IMR-90 (cell line): ENCODE measurements at regions not wholly inside any gene's neighbourhood (a gene's known extent, or its start where the extent isn't known, plus 50 kb on each side); places are given as distances from the start of the nearest gene placed in this dataset.
"Not testable (repeated sequence)": the region's sequence is repeated elsewhere in the genome, so short reads cannot be mapped to it uniquely, and the experiment has no call there.

Source experiments
- ATAC-seq: fragments of 200-7000 bp; cut with Tn5 transposase; 2 replicates; pipeline ENCODE4 v1.9.1; 2020; ENCODE audit warnings: low read depth, mild to moderate bottlenecking, moderate library complexity
- BruUV-seq: library from RNA; stranded (reverse); fragments of 400-500 nt; replicated peaks from 2 replicates; lab custom pipeline; 2021; lab: Mats Ljungman, UMichigan
- CTCF ChIA-PET: fragments of 300-600 bp; formaldehyde crosslinking; extraction: SDS; loops from one replicate; lab custom pipeline; 2021; ENCODE audit warnings: antibody characterized with exemption; lab: Yijun Ruan, JAX
- POLR2A ChIA-PET: fragments of 300-600 bp; sonication (Branson Sonifier 250); formaldehyde crosslinking; loops from one replicate; lab custom pipeline; 2022; ENCODE audit warnings: antibody characterized with exemption; ENCODE audit not compliant: unreplicated experiment; lab: Charles Lee
- DNase-seq: peaks from one replicate; pipeline ENCODE4 v3.0.0; 2013
- H2AFZ ChIP-seq: replicated peaks from 2 replicates; pipeline ENCODE3; 2013; ENCODE audit warnings: low read length, mild to moderate bottlenecking; ENCODE audit not compliant: poor library complexity
- H2AK5ac ChIP-seq: 2 replicates; pipeline ENCODE4 v1.6.1; 2013; ENCODE audit warnings: low read depth, low read length, inconsistent platforms
- H2AK9ac ChIP-seq: replicated peaks from 2 replicates; pipeline ENCODE3; 2013; ENCODE audit warnings: mild to moderate bottlenecking, low read depth, low read length, moderate library complexity; ENCODE audit not compliant: poor library complexity
- H2BK120ac ChIP-seq: 2 replicates; pipeline ENCODE4 v1.6.1; 2013; ENCODE audit warnings: low read depth, low read length, inconsistent platforms
- H2BK15ac ChIP-seq: 3 replicates; pipeline ENCODE4 v1.6.1; 2013; ENCODE audit warnings: low read depth, low read length, inconsistent platforms
- H2BK20ac ChIP-seq: 2 replicates; pipeline ENCODE4 v1.6.1; 2013; ENCODE audit warnings: low read depth, mild to moderate bottlenecking, inconsistent platforms, low read length, moderate library complexity
- H2BK5ac ChIP-seq: 2 replicates; pipeline ENCODE4 v1.6.1; 2013; ENCODE audit warnings: mild to moderate bottlenecking, low read depth, low read length, inconsistent platforms; ENCODE audit not compliant: poor library complexity, severe bottlenecking
- H3K14ac ChIP-seq: replicated peaks from 2 replicates; pipeline ENCODE4 v1.6.1; 2013; ENCODE audit warnings: low read depth, low read length, inconsistent platforms
- H3K18ac ChIP-seq: 2 replicates; pipeline ENCODE4 v1.6.1; 2013; ENCODE audit warnings: low read depth, low read length, control low read depth
- H3K23ac ChIP-seq: 2 replicates; pipeline ENCODE4 v1.6.1; 2013; ENCODE audit warnings: low read depth, low read length, inconsistent platforms
- H3K27ac ChIP-seq: 2 replicates; pipeline ENCODE4 v1.5.1; 2013; ENCODE audit warnings: mild to moderate bottlenecking, control low read depth, low read length; ENCODE audit not compliant: insufficient read depth
- H3K27me3 ChIP-seq: 2 replicates; pipeline ENCODE4 v1.6.1; 2013; ENCODE audit warnings: low read length; ENCODE audit not compliant: control insufficient read depth, insufficient read depth
- H3K36me3 ChIP-seq: 2 replicates; pipeline ENCODE4 v1.6.1; 2013; ENCODE audit warnings: low read length, mixed read lengths; ENCODE audit not compliant: control insufficient read depth, insufficient read depth
- H3K4ac ChIP-seq: 2 replicates; pipeline ENCODE4 v1.6.1; 2013; ENCODE audit warnings: low read depth, low read length, inconsistent platforms
- H3K4me1 ChIP-seq: 2 replicates; pipeline ENCODE4 v1.6.1; 2013; ENCODE audit warnings: low read length, mixed read lengths; ENCODE audit not compliant: control insufficient read depth, insufficient read depth
- H3K4me2 ChIP-seq: 2 replicates; pipeline ENCODE4 v1.6.1; 2013; ENCODE audit warnings: low read depth, mild to moderate bottlenecking, control low read depth, low read length, moderate library complexity
- H3K4me3 ChIP-seq: 2 replicates; pipeline ENCODE4 v1.5.1; 2013; ENCODE audit warnings: low read depth, mild to moderate bottlenecking, control low read depth, low read length, moderate library complexity; ENCODE audit not compliant: insufficient read depth
- H3K56ac ChIP-seq: 2 replicates; pipeline ENCODE4 v1.6.1; 2013; ENCODE audit warnings: low read length, inconsistent platforms; ENCODE audit not compliant: insufficient read depth; ENCODE audit errors: extremely low read depth
- H3K79me1 ChIP-seq, 2 experiments: 2 replicates each; pipeline ENCODE4 v1.6.1; 2013; ENCODE audit warnings: low read length in 2 of 2, inconsistent platforms in 1 of 2, low read depth in 1 of 2
- H3K9ac ChIP-seq: 2 replicates; pipeline ENCODE4 v1.6.1; 2013; ENCODE audit warnings: low read depth, low read length, control low read depth
- H3K9me1 ChIP-seq: 2 replicates; pipeline ENCODE4 v1.6.1; 2013; ENCODE audit warnings: low read length, inconsistent platforms; ENCODE audit not compliant: insufficient read depth
- H3K9me3 ChIP-seq: 2 replicates; pipeline ENCODE4 v1.6.1; 2013; ENCODE audit warnings: low read length; ENCODE audit not compliant: control insufficient read depth, insufficient read depth
- H4K20me1 ChIP-seq: 2 replicates; pipeline ENCODE4 v1.6.1; 2013; ENCODE audit warnings: low read length, inconsistent platforms; ENCODE audit not compliant: insufficient read depth
- H4K5ac ChIP-seq: 2 replicates; pipeline ENCODE4 v1.6.1; 2013; ENCODE audit warnings: mild to moderate bottlenecking, low read depth, low read length, control low read depth
- H4K8ac ChIP-seq, 2 experiments: 2 replicates each; pipeline ENCODE4 v1.6.1; 2013; ENCODE audit warnings: low read depth in 2 of 2, low read length in 2 of 2, control low read depth in 1 of 2, inconsistent platforms in 1 of 2
- H4K91ac ChIP-seq: 2 replicates; pipeline ENCODE4 v1.6.1; 2013; ENCODE audit warnings: low read depth, low read length, inconsistent platforms; ENCODE audit not compliant: insufficient read depth
- WGBS, 2 experiments: methylation state at CpG; one replicate each; pipeline versions ENCODE4 v1.1.5 to v1.1.7; 2013; ENCODE audit warnings: missing lambda C conversion rate in 2 of 2; ENCODE audit not compliant: insufficient read length in 1 of 2; ENCODE audit errors: extremely low coverage in 2 of 2; 5-methylcytosine and 5-hydroxymethylcytosine counted together
- dilution Hi-C: fragments of 300-500 bp; cut with HindIII; formaldehyde crosslinking; loops from one replicate; pipeline ENCODE4 v1.14.3; 2018; ENCODE audit warnings: low sequenced_read_pairs; ENCODE audit not compliant: unreplicated experiment
- in situ Hi-C: fragments of 300-500 bp; cut with MboI; formaldehyde crosslinking; loops from 3 replicates; pipeline ENCODE4 v1.14.3; 2019; ENCODE audit warnings: low sequenced_read_pairs, inconsistent platforms, mixed read lengths
- intact Hi-C: fragments of 100-400 bp; cut with micrococcal nuclease; formaldehyde crosslinking; loops from 2 replicates; pipeline ENCODE4 v1.10.0; 2022

DNA sequence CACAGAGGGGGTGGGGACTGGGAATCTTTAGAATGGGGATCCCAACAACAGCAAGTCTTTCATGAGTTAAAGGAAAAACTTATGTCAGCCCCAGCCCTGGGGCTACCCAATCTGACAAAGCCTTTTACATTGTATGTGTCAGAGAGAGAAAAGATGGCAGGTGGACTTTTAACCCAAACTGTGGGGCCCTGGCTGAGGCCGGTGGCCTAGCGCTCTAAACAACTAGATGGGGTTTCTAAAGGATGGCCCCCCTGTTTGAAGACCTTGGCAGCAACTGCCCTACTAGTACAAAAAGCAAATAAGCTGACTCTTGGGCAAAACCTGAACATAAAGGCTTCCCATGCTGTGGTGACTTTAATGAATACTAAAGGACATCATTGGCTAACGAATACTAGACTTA, 83.9 kb upstream of the TANC1 start:
- H2AK9ac ChIP-seq, POLR2A ChIA-PET, H3K4me1 ChIP-seq, H3K4me3 ChIP-seq, H4K5ac ChIP-seq, H3K79me1 ChIP-seq, intact Hi-C loops, H3K4me2 ChIP-seq, H3K14ac ChIP-seq, H2BK20ac ChIP-seq, H3K18ac ChIP-seq, H3K56ac ChIP-seq, DNase-seq, H3K27ac ChIP-seq, H2AK5ac ChIP-seq, H2BK15ac ChIP-seq, dilution Hi-C loops, ATAC-seq, BruUV-seq, H4K91ac ChIP-seq, H4K20me1 ChIP-seq, H2BK120ac ChIP-seq, CTCF ChIA-PET, H3K9me3 ChIP-seq, H4K8ac ChIP-seq, H3K23ac ChIP-seq, H2AFZ ChIP-seq, H2BK5ac ChIP-seq, H3K9ac ChIP-seq, H3K9me1 ChIP-seq, H3K36me3 ChIP-seq, H3K4ac ChIP-seq: not testable (repeated sequence)
- no CpG with 5 or more reads among the region's 3 CpGs for WGBS, 2 experiments
- H3K27me3 ChIP-seq: peaks cover 10% of the 10 kb centered on the region
- in situ Hi-C loops: loop anchor here (25.0 kb wide), 1 partner anchor 1078 kb away; no protein-coding TSS in a partner anchor

- in situ Hi-C loops: loop anchor here (25.0 kb wide), 1 partner anchor 1077 kb away; no protein-coding TSS in a partner anchor
- intact Hi-C loops, H2BK120ac ChIP-seq, H2BK15ac ChIP-seq, H2BK20ac ChIP-seq, H2BK5ac ChIP-seq, CTCF ChIA-PET, H4K8ac ChIP-seq, H3K27ac ChIP-seq, H3K4me1 ChIP-seq, dilution Hi-C loops, H3K4me3 ChIP-seq, H2AK9ac ChIP-seq, H4K20me1 ChIP-seq, H3K56ac ChIP-seq, POLR2A ChIA-PET, BruUV-seq, H3K4ac ChIP-seq, H3K4me2 ChIP-seq, ATAC-seq, H3K23ac ChIP-seq, H4K91ac ChIP-seq, H2AFZ ChIP-seq, H4K5ac ChIP-seq, H3K9me1 ChIP-seq, H3K9ac ChIP-seq, H3K18ac ChIP-seq, H3K9me3 ChIP-seq, H3K36me3 ChIP-seq, H3K79me1 ChIP-seq, H3K14ac ChIP-seq, H2AK5ac ChIP-seq: not testable (repeated sequence)
- DNase-seq: peak; percentile 21
- H3K27me3 ChIP-seq: peaks cover 10% of the 10 kb centered on the region
- WGBS, 2 experiments: 17% methylated on average over 1 of the region's 8 CpGs; no CpG with 5 or more reads in 1 of the 2 experiments
These were observed 83.3 kb upstream of the TANC1 start for GRCh38 chr2:158885018-158885678.
